Astrocyte of the cerebellum (primary cell): ENCODE measurements at regions not wholly inside any gene's neighbourhood (a gene's known extent, or its start where the extent isn't known, plus 50 kb on each side); places are given as distances from the start of the nearest gene placed in this dataset.

Experiments used
- DNase-seq: peaks from one replicate; pipeline ENCODE4 v3.0.0-alpha.2; 2011; ENCODE audit warnings: low read depth
- H3K4me3 ChIP-seq: 2 replicates; pipeline ENCODE4 v1.5.1; 2011; ENCODE audit warnings: mild to moderate bottlenecking, low read depth, low read length, moderate library complexity
- in situ Hi-C: cut with HindIII; loops from 2 replicates; pipeline ENCODE4 v1.10.0; 2017; ENCODE audit warnings: low sequenced_read_pairs
- TF ChIP-seq, protein P1 (sequence below): IDR thresholded peaks from 2 replicates; pipeline ENCODE4 v1.5.1; 2012; ENCODE audit warnings: low read length, low read depth, moderate library complexity, mild to moderate bottlenecking; ENCODE audit errors: missing control alignments

- TF ChIP-seq, protein P1, sequence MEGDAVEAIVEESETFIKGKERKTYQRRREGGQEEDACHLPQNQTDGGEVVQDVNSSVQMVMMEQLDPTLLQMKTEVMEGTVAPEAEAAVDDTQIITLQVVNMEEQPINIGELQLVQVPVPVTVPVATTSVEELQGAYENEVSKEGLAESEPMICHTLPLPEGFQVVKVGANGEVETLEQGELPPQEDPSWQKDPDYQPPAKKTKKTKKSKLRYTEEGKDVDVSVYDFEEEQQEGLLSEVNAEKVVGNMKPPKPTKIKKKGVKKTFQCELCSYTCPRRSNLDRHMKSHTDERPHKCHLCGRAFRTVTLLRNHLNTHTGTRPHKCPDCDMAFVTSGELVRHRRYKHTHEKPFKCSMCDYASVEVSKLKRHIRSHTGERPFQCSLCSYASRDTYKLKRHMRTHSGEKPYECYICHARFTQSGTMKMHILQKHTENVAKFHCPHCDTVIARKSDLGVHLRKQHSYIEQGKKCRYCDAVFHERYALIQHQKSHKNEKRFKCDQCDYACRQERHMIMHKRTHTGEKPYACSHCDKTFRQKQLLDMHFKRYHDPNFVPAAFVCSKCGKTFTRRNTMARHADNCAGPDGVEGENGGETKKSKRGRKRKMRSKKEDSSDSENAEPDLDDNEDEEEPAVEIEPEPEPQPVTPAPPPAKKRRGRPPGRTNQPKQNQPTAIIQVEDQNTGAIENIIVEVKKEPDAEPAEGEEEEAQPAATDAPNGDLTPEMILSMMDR = no peak
- no peak overlapping the region for H3K4me3 ChIP-seq
- in situ Hi-C loops = no loop called here
- DNase-seq = no peak
These were observed 750.2 kb upstream of the IGFBP3 start for GRCh38 chr7:46671108-46671769.

GRCh38 chr7:46669028-46669427, 748.0 kb upstream of the IGFBP3 start:
- TF ChIP-seq, protein P1 = no peak
- no peak overlapping the region for H3K4me3 ChIP-seq
- DNase-seq = no peak
- in situ Hi-C loops = no loop called here

- no peak for DNase-seq
- TF ChIP-seq, protein P1 = no peak
- H3K4me3 ChIP-seq = no peak overlapping the region
- in situ Hi-C loops = no loop called here
These were observed 743.4 kb upstream of the IGFBP3 start for GRCh38 chr7:46664453-46664852.

DNA sequence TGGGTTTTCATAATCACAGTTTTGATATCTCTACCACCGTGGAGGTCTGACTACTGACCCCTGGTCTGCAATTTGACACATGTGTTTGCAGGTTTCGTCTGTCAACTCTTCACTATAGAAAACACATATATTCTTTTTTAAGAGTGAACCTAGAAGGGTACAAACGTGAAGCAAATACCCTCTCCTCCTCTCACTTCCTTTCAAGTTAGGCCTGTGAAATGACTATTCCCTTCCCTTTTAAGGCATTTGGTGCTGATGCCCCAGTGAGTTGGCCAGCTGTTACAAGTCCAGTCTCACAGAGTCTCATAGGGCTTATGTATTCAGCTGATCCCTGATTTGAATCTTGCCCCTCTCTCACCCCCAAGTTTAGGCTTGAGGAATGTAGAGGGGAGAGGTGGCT, 742.0 kb upstream of the IGFBP3 start:
- in situ Hi-C loops = no loop called here
- TF ChIP-seq, protein P1 = no peak
- no peak overlapping the region for H3K4me3 ChIP-seq
- DNase-seq = no peak

- DNase-seq = no peak
- no peak overlapping the region for H3K4me3 ChIP-seq
- TF ChIP-seq, protein P1 = no peak
- in situ Hi-C loops = no loop called here
These were observed 740.4 kb upstream of the IGFBP3 start for GRCh38 chr7:46661431-46661830.

DNA sequence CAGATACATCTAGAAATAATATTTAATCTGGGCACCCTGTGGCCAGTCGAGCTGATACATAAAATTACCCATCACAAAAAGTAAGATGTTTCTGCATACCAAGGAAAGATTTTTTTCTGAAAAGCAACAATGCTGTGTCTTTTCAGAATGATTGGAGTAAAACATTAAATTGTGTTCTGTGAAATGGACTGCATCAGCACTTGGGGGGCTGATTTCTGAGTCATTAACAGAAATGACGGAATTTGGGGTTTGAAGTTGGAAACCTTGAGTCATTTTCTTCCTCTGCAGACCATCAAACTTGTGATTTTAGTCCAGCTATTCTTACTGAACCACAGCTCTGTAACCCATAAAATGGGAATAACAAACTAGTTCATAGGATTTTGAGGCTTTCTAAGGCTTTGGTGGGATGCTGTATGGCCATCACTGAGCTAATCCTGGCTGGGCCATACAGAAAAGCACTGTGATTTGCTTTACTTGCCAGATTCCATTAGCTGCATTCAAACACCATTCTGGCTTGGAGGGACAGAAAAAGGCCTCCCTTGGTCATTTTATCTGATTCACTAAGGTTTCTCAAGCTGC, 739.4 kb upstream of the IGFBP3 start:
- H3K4me3 ChIP-seq = no peak overlapping the region
- TF ChIP-seq, protein P1 = no peak
- in situ Hi-C loops = no loop called here
- no peak for DNase-seq
